NOMO-1 treated with DMSO at 0.1 percent for 48 hours (cell line): ENCODE measurements at regions not wholly inside any gene's neighbourhood (a gene's known extent, or its start where the extent isn't known, plus 50 kb on each side); places are given as distances from the start of the nearest gene placed in this dataset.

Experiments used
- DNase-seq: peaks from one replicate; lab custom pipeline; 2025; ENCODE audit not compliant: unreplicated experiment; lab: John Stamatoyannopoulos, UW

DNA sequence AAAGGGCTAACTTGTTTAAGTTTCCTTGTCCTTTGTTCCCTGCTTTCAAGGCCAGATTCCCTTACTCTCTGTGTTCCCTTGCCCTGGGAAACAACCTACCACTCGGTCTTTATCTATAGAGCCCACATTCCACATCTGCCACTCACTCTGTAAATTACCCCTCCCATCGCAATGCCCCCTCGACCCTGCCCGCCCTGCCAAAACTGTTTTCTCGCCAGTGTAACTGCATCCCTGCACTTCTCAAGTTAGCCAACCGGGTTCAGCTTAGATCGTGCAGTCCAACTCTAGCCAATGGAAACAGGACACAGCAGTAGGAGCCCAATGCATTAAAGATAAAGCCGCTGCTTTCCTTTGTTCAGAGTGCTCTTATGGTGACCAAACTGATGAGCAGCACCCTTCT lies 263.6 kb downstream of the TBL1XR1 start:
- no peak for DNase-seq

- DNase-seq = no peak
These were observed 264.8 kb downstream of the TBL1XR1 start for GRCh38 chr3:176932433-176932832.

DNA sequence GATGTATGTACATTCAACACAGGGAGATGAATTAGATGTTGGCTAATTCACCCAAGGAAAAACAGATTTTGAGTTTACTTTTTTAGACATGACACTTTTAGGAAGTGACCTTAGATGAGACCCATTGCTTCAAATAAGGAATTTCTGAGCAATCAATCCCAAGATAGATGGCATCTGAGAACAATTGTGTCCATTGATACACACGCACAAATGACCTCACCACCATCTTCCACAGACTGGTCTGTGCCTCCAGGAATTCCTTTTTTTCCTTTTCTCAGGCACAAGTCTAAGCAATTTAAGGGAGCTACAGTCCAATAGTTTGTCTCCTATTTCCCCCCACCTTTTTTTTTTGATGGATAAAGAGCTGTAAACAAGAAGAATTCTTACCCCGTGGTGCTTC lies 265.3 kb downstream of the TBL1XR1 start:
- DNase-seq = no peak

DNA sequence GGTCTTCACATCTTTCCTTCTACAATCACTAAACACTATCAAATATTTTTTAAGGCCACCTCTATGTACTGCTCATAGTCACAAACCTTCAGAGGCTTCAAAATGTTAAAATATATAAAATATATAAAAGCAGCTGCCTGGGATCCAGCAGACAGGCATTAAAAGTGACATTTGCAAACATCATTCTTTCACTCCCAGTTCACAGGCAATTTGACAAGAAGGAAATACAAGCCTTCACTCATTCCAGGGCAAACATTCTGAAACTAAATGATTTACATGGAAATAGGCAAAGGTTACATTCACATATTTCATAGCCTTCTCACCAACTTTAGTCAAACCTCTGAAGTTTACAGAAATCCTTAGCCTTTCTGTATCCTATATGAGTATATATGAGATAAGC lies 266.3 kb downstream of the TBL1XR1 start:
- no peak for DNase-seq

GRCh38 chr3:176928582-176928931 lies 268.7 kb downstream of the TBL1XR1 start:
- no peak for DNase-seq

- DNase-seq = no peak
These were observed 269.3 kb downstream of the TBL1XR1 start for GRCh38 chr3:176927706-176928581.

DNA sequence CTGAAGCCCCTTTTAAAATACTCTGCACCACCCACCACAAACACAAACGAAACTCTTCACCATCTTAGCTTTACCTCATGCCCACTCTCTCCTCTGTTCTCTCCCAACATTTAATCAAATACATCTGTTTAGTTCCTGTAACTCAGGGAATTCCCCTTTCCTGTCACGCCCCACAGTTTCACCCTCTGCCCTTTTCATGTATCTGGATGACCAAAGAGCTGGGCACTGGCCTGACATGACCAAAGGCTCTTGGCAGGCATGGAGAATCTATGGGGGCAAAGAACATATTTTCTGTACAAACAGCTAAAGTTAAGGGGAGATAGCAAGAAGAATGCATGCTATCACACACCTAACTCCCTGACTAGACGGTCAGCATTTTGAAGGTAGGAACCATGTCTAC lies 270.0 kb downstream of the TBL1XR1 start:
- DNase-seq = no peak

DNA sequence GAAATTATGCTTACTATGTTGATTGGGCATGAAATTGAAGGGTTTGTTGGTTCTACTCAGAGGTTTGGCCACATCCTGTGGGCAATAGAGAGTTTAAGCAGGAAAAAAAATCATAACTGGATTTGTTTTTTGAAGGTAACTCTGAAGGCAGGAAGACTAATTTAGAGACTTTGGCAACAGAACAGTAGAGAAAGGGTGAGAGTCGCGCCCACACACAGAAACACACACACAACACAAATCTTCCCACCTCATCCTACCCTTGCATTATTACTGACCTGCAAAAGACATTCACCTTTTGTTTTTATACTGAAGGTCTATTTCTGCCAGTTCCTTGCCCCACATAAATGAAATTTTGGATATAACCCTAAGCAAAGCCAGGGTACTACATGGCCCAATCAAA lies 270.6 kb downstream of the TBL1XR1 start:
- DNase-seq = no peak

DNA sequence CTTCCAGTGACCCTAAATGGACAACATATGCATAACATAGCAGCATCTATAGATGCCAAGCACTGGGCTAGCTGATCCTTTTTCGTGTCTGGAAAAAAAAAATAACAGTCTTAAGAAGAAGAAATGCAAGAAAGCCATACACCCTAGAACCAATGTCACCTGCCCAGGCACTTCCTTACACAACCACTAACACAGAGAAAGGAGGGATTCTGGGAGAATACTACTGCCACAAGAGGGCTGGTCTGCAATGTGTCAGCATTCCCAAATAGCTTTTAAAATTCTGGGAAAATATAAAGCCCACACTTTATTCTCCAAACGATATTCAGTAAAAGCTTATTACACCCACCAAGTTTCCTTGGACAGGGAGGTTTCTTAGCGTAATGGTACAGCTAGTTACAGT lies 271.2 kb downstream of the TBL1XR1 start:
- DNase-seq = no peak

DNA sequence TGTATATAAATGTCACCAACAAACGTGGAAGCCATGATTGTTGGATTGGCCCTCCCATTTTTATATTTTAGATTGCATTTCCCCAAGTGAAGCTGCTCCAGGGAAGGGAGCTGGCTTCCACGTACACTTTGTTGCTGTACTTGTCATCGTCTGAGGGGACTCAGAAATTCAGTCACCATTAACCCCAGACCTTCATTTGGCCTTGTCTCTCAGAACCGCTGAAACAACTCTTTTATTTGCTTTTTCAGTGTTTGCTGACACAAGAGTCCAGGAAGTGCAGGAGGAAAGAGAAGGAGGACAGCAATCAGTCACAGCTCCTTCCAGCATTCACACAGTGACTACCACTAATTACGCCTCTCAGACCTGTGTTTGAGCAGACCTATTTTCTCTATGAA lies 276.5 kb downstream of the TBL1XR1 start:
- no peak for DNase-seq

DNA sequence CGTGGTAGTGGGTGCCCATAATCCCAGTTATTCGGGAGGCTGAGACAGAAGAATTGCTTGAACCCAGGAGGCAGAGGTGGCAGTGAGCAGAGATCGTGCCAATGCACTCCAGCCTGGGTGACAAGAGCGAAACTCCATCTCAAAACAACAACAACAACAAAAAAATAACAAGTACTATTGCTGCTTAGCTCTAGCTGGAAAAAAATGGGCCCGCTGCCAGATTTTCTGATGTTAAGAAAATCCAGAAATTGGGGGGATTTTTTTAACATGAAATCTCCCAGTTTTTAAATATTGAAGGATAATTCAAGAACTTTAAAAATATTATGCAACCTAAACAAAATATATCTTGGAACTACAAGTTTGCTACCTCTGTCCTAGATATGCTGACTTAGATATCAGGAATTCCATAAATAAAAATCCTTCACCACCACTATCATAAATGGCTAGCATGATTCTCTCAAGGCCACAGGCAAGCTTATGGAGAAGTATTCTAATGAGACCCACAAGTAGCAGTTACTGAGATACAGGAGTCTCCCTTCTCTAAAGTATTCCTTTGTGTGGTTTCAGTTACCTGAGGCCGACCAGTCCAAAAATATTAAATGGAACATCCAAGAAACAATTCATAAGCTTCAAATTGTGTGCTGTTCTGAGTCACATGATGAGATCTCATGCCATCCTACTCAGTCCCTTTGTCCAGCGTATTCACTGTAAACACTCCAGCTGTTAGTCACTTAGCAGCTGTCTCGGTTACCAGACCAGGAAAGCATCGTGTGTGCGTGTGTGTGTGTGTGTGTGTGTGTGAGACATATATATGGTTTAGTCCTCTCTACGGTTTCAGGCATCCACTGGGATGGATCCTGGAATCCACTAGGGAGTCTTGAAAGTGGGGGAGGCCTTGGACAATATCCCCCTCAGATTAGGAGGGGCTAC lies 277.2 kb downstream of the TBL1XR1 start:
- DNase-seq = no peak

GRCh38 chr3:176916777-176917176 lies 280.5 kb downstream of the TBL1XR1 start:
- DNase-seq = no peak

- DNase-seq = no peak
These were observed 282.5 kb downstream of the TBL1XR1 start for GRCh38 chr3:176914764-176915163.

DNA sequence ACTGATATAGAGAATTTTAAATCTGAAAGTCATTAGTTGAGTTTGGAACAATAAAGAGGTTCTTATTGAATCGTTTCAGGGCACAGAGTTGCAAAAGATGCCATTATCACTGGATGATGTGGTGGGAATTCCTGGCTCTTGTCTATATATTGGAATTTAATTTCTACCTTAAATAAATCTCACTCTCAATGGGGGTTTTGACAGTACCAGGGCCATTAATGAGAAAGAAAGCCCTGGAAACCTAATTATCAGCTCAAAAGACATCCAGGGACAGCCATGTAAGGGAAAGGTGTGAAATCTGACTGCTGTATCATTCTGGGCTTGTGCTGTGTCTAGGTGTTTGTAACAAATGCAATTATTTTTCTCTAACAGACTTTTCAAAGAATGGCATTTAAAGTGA lies 285.7 kb downstream of the TBL1XR1 start:
- DNase-seq = no peak

- no peak for DNase-seq
These were observed 288.2 kb downstream of the TBL1XR1 start for GRCh38 chr3:176909044-176909443.

GRCh38 chr3:176906046-176906905 lies 291.0 kb downstream of the TBL1XR1 start:
- no peak for DNase-seq

DNA sequence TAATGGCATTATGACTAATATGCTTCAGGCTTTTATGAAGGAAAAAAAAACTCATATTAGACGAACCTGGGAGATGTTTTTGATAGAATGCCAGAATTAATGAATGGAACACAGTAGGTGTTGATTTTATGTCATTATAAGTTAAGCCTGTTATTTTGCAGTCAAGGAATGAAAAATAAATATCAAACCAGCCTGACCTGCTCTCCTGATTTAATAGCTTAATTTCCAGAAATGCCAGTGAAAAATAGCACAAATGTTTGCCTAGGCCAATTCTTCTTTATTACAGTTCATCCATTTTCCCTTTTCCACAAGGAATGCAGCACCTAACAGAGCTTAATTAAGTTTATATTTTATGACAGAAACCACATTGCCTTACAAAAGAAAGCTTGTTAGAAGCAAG lies 292.0 kb downstream of the TBL1XR1 start:
- no peak for DNase-seq

- DNase-seq = no peak
These were observed 292.8 kb downstream of the TBL1XR1 start for GRCh38 chr3:176904506-176904905.

- no peak for DNase-seq
These were observed 300.6 kb downstream of the TBL1XR1 start for GRCh38 chr3:176896640-176897039.

DNA sequence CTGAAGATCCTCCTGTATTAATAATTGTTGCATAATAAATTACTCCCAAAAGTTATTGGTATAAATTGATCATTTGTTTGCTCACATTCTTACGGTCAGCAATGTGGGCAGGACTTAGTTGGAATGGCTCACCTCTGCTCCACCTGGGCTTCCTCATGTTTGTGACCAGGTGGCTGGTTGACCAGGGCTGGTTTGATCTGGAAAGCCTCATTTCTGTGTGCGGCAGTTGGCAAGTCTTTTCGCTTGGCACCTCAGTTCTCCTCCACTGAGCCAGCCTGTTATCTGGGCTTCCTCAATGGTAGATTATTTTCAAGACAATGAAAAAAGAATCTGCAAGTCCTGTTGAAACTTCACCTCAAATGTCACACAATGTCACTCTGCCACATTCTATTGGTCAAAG lies 301.1 kb downstream of the TBL1XR1 start:
- no peak for DNase-seq

GRCh38 chr3:176879710-176880109 lies 317.6 kb downstream of the TBL1XR1 start:
- no peak for DNase-seq
